Loucy (cell line): ENCODE measurements at regions not wholly inside any gene's neighbourhood (a gene's known extent, or its start where the extent isn't known, plus 50 kb on each side); places are given as distances from the start of the nearest gene placed in this dataset.

ENCODE experiments used
- H2AFZ ChIP-seq: fragments of 200-600 bp; sonication (generic); 2 replicates; pipeline ENCODE4 v1.6.0; 2016; ENCODE audit warnings: antibody characterized with exemption, mild to moderate bottlenecking, low read length, moderate library complexity
- H3F3A ChIP-seq: fragments of 200-600 bp; 2 replicates; pipeline ENCODE4 v1.6.0; 2016; ENCODE audit warnings: antibody characterized with exemption, low read depth, mild to moderate bottlenecking
- H3K27me3 ChIP-seq: fragments of 200-600 bp; sonication (generic); 2 replicates; pipeline ENCODE4 v1.6.1; 2014; ENCODE audit warnings: low read length, mild to moderate bottlenecking; ENCODE audit not compliant: insufficient read depth, poor library complexity, severe bottlenecking
- H3K36me3 ChIP-seq: fragments of 200-600 bp; sonication (generic); 2 replicates; pipeline ENCODE4 v1.6.1; 2016; ENCODE audit warnings: low read length; ENCODE audit not compliant: insufficient read depth
- H3K4me1 ChIP-seq: fragments of 200-600 bp; sonication (generic); 2 replicates; pipeline ENCODE4 v1.5.1; 2014; ENCODE audit warnings: low read length, mild to moderate bottlenecking; ENCODE audit not compliant: insufficient read depth, poor library complexity, severe bottlenecking
- H3K4me2 ChIP-seq: fragments of 200-600 bp; sonication (generic); 2 replicates; pipeline ENCODE4 v1.6.0; 2014; ENCODE audit warnings: antibody characterized with exemption, low read length, low read depth, mild to moderate bottlenecking; ENCODE audit not compliant: poor library complexity, severe bottlenecking
- H3K4me3 ChIP-seq: fragments of 200-600 bp; sonication (generic); 2 replicates; pipeline ENCODE4 v1.5.1; 2014; ENCODE audit warnings: low read length, mild to moderate bottlenecking, mixed read lengths; ENCODE audit not compliant: poor library complexity, severe bottlenecking
- H3K79me2 ChIP-seq: fragments of 200-600 bp; sonication (generic); 2 replicates; pipeline ENCODE4 v1.6.1; 2014; ENCODE audit warnings: low read length; ENCODE audit not compliant: insufficient read depth
- H3K9ac ChIP-seq: fragments of 200-600 bp; sonication (generic); 2 replicates; pipeline ENCODE4 v1.6.0; 2014; ENCODE audit warnings: mild to moderate bottlenecking, low read depth, low read length, moderate library complexity; ENCODE audit not compliant: poor library complexity, severe bottlenecking
- H3K9me2 ChIP-seq: fragments of 200-600 bp; sonication (generic); replicated peaks from 2 replicates; pipeline ENCODE4 v1.6.1; 2016; ENCODE audit warnings: low read depth, low read length, mixed read lengths
- H3K9me3 ChIP-seq: fragments of 200-600 bp; sonication (generic); 2 replicates; pipeline ENCODE4 v1.6.1; 2014; ENCODE audit warnings: mild to moderate bottlenecking, antibody characterized with exemption, low read length, low read depth; ENCODE audit not compliant: insufficient read depth
- H4K20me1 ChIP-seq: fragments of 200-600 bp; sonication (generic); 2 replicates; pipeline ENCODE4 v1.6.0; 2014; ENCODE audit warnings: antibody characterized with exemption, low read length, mild to moderate bottlenecking; ENCODE audit not compliant: insufficient read depth, poor library complexity, severe bottlenecking
- CTCF ChIP-seq: fragments of 200-600 bp; sonication (generic); conservative IDR thresholded peaks from 2 replicates; pipeline ENCODE4 v1.5.1; 2014; ENCODE audit warnings: mild to moderate bottlenecking, antibody characterized with exemption, low read length
- EZH2phosphoT487 ChIP-seq: fragments of 200-600 bp; IDR thresholded peaks from 2 replicates; pipeline ENCODE4 v1.6.1; 2018; ENCODE audit warnings: antibody characterized with exemption, mild to moderate bottlenecking, moderate library complexity, borderline replicate concordance

DNA sequence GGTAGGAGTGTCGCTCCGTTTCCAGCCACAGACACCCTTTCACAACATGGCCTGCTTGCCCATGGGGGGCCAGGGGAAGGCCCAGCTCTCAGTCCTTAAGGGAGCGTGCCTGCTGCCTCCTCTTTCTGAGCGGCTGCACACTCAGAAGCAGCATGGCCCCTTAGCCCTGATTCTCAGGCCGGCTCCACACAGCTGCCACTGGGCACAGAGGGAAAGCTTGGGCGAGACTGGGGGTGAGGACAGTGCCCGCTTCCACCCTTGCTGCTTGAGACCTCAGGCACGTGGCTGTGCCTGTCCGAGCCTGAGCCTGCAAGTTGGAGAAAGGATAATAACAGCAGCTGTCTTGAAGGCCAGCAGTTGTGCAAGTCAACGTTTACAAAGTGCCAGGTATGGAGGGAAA is 416.3 kb downstream of the SHANK2 start:
- no peak for TF ChIP-seq CTCF
- TF ChIP-seq EZH2phosphoT487 = no peak

DNA sequence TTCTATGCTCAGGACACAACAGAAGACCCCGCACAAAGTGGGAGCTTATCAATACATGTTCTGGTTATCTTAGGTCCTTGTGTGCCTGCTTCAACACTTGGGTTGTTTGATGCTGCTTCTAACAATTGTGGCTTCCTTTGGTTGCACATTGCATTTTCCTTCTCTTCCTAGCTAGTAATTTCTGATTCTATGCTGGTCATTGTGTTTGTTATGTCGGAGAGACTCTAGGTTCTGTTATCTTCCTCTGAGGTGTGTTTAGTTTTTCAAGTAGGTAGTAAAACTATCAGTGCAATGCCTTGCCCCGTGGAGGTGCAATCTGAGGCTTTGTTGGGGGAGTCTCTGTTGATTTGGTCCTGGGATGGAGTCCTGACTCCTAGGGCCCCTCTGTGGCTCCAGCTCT is 414.2 kb downstream of the SHANK2 start:
- H3K4me2 ChIP-seq = no peak overlapping the region
- no peaks in the 10 kb centered on the region for H3F3A ChIP-seq
- H3K9me2 ChIP-seq = no peaks in the 10 kb centered on the region
- H3K79me2 ChIP-seq = no peaks in the 10 kb centered on the region
- no peak overlapping the region for H3K4me3 ChIP-seq
- H3K4me1 ChIP-seq = no peaks in the 10 kb centered on the region
- no peaks in the 10 kb centered on the region for H4K20me1 ChIP-seq
- TF ChIP-seq EZH2phosphoT487 (no peak), CTCF (no peak)
- no peaks in the 10 kb centered on the region for H3K36me3 ChIP-seq
- no peaks in the 10 kb centered on the region for H3K27me3 ChIP-seq
- H3K9ac ChIP-seq = no peak overlapping the region
- H3K9me3 ChIP-seq = peaks cover 24% of the 10 kb centered on the region; the same call in 1 of the 2 replicates
- no peak overlapping the region for H2AFZ ChIP-seq

More for the DNA sequence above, 416.3 kb downstream of the SHANK2 start:
- no peaks in the 10 kb centered on the region for H3F3A ChIP-seq
- no peak overlapping the region for H3K9ac ChIP-seq
- H3K27me3 ChIP-seq = no peaks in the 10 kb centered on the region
- no peaks in the 10 kb centered on the region for H4K20me1 ChIP-seq
- H3K4me1 ChIP-seq = no peaks in the 10 kb centered on the region
- H3K36me3 ChIP-seq = no peaks in the 10 kb centered on the region
- no peak overlapping the region for H2AFZ ChIP-seq
- H3K4me2 ChIP-seq = no peak overlapping the region
- H3K79me2 ChIP-seq = no peaks in the 10 kb centered on the region
- H3K4me3 ChIP-seq = no peak overlapping the region
- H3K9me2 ChIP-seq = no peaks in the 10 kb centered on the region
- peaks cover 21% of the 10 kb centered on the region; the same call in 1 of the 2 replicates for H3K9me3 ChIP-seq

DNA sequence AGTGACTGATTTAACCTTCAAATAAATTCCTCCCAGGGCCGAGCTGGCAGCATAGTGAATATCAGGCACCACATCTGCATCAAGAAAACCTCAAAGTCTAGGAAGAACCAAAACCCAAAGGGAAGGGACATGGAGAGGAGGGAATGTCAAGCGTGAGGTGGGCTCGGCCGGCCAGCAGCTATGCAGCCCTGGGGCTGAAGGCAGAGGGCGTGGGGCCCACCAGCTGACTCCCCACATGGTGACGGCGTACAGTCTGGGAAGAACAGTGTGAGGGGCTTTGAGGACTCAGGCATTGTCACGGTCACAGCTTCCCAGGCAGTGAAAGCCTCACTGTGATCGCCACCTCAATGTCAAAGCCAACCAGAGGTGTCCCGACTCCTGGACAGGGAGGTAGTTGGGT is 412.5 kb downstream of the SHANK2 start:
- peaks cover 24% of the 10 kb centered on the region; the same call in 1 of the 2 replicates for H3K9me3 ChIP-seq
- TF ChIP-seq CTCF (no peak), EZH2phosphoT487 (no peak)

More for the DNA sequence above, 412.5 kb downstream of the SHANK2 start:
- Histone ChIP-seq H3K4me1 (no peaks in the 10 kb centered on the region), H3K4me3 (no peak overlapping the region), H3K27me3 (no peaks in the 10 kb centered on the region), H3F3A (no peaks in the 10 kb centered on the region), H3K36me3 (no peaks in the 10 kb centered on the region), H2AFZ (no peak overlapping the region), H3K79me2 (no peaks in the 10 kb centered on the region), H3K9me2 (no peaks in the 10 kb centered on the region), H3K4me2 (no peak overlapping the region), H4K20me1 (no peaks in the 10 kb centered on the region), H3K9ac (no peak overlapping the region)
